ENCODE measurements at regions not wholly inside any gene's neighbourhood (a gene's known extent, or its start where the extent isn't known, plus 50 kb on each side); places are given as distances from the start of the nearest gene placed in this dataset.

DNA sequence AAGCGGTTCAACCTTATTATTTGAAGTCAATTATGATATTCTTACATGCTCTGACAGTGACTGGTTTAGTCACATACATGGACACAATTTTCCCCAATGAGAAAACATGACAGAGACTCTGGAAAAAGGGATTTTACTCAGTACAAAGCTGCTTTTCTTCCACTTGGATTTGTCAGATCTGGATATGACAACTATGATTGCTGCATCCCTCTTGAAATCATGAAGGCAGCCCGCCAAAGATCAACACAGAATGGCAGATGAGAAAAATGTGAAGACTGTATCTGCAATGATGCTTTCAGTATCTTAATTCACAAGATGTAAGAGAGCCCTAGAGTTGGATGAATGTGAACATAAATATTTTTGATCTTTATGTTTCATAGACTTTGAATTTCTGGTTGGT, 439.6 kb downstream of the CDH8 start:
- DNase-seq (ENCODE audit: low spot score) = no peak

DNA sequence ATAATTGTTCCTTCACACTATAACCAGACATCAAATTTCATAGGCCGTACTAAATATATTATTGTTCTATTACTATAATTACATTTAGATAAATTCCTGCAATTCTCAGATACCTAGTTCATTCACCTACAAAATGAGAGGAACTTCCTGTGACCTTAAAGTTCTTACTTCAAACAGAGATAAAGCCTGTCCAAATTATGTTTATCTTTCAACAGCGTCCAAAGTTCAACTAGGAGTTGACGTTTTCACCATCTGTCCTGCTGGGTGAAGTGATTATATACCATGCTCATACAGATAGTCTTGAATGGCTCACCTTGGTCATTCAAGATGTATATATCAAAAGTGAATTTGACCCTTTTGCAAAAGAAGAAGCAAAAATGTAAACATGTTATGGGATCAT, 440.6 kb downstream of the CDH8 start:
- no peak for DNase-seq (ENCODE audit: low spot score)

GRCh38 chr16:61590577-61590976, 445.7 kb downstream of the CDH8 start:
- no peak for DNase-seq (ENCODE audit: low spot score)

- no peak for DNase-seq (ENCODE audit: low spot score)
Observed at GRCh38 chr16:61587526-61587925, 448.7 kb downstream of the CDH8 start.

DNA sequence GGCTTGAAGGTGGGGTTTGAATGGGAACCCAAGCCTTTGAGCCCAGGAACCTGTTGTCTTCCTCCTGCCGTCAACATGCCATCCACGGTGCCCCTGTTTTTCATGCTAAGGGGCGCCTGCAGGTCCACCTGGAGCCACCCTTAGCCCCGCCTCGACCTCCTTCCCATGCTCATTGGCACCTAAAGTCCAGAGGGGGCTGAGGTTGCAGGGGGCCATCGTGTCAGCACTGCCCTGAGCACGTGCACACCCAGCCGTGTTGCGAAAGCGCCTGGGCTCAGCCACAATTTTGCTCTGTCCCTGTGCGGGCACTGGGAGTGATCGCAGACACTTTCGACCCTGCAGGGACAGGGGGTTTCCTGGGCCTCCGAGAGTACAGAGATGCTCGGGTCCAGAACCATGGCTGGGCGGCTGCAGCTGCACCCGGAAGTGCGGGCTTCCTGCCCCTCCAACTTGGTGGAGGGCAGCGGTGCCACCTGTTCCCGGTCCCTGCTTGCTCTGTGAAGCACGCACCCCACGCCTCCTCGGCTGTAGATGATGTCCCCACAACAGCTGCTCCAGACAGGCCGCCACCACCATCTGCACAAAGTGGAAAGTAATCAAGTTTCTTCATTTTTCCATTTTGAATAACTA, 454.7 kb downstream of the CDH8 start:
- DNase-seq (ENCODE audit: low spot score) = no peak

GRCh38 chr16:61580579-61580978, 455.7 kb downstream of the CDH8 start:
- no peak for DNase-seq (ENCODE audit: low spot score)

DNA sequence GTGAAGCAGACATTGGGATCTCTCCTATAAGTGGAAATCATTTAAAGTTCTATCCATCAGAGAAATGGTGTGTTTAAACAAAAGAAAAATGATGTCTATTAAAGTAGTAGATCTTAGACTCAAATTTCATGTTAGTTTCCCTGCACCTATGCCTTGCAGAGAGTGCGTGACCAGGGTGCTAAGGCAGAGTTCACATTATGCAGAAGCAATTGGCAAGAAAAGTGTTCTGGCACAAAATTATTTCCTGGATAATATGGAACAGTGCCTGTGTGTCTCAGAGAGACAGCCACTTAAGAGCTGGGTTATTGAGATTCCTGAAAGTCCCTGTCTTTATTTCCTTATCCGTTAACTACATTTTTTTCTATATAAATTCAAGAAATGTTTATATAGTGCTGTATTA, 457.0 kb downstream of the CDH8 start:
- no peak for DNase-seq (ENCODE audit: low spot score)

- DNase-seq (ENCODE audit: low spot score) = no peak
Observed at GRCh38 chr16:61576476-61576875, 459.8 kb downstream of the CDH8 start.

DNA sequence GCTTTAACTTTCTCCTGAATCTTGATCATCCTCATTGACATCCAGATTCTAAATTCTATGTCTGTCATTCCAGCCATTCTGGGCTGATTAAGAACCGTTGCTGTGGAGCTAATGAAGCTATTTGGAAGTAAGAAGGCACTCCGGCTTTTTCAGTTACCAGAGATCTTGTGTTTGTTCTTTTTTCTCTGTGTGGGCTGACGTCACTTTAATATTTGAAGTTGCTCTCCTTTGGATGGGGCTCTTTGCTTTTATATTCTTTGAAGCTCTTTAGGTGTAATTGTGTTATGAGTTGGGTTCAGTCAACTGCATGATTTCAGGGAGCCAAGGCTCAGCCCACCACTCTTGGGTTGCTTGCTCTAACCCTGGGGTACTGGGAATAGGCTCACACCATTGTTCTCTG, 460.6 kb downstream of the CDH8 start:
- DNase-seq (ENCODE audit: low spot score) = no peak

GRCh38 chr16:61569028-61569427, 467.2 kb downstream of the CDH8 start:
- DNase-seq (ENCODE audit: low spot score) = no peak

DNA sequence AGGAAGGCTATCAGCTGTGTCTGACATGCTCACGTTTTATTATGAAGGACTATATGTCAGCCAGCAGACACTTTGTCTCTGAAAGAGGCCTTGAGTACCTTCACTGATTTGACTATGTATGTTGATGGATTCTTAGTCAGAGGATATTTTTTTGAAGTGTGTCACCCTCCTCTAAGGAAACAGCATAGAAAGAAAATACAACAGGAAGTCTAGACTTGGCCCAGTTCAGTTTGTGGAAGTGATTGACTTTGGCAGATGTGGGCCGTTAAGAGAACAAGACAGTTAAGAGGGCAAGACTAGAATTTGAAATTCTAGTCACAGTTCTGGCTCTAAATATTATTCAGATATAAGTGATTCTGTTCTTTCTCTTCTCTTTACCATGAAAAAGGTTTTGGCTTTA, 471.5 kb downstream of the CDH8 start:
- DNase-seq (ENCODE audit: low spot score) = no peak

DNA sequence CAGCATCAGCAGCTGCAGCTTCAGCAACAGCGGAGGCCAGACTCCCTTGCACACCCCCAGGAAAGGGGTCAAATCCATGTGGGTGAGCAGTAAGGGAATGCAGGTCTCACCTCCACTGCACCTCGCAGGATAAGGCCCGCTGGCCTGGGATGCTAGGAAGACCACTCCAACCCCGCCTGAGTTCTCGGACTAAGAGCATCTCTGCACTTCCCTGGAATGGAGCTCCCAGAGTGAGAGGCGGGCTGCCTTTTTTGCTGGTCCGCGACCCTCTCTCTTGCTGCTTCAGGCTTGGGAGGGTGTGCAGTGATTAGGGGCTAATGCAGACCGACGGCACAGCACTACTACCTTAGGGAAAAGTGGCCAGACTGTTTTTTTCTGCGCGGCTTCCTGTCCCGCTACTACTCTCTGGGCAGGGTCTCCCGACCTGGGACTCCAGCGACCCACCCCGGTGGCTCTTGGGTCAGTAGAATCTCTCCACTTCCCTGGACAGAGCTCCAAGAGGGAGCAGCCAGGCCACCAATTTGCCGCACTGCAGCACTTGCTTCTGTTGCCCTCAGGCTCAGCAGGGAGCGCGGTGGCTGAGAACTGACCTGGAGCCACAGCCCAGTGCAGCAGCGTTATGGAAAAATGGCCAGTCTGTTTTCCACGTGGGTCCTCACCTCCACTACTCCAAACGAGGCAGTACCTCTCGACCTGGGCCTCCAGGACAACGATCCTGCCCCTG, 480.4 kb downstream of the CDH8 start:
- no peak for DNase-seq (ENCODE audit: low spot score)

DNA sequence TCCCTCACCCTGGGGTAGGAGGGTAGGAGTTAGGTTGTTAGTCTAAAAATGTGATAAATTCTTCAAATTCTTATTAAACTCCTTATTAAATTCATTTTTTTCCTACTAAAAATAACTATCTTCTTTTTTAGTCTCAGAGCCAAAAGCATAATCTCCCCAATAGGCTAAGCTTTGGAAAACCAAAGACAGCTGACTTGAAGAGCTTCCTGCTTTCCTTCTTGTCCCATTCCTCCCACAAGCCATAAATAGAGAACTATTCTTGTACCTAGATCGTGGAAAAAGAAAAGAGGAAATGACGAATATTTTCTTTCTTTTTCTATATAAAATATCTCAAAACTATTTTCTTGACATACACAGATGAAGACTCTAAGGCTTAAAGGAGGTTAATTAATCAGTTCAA, 486.9 kb downstream of the CDH8 start:
- DNase-seq (ENCODE audit: low spot score) = no peak

DNA sequence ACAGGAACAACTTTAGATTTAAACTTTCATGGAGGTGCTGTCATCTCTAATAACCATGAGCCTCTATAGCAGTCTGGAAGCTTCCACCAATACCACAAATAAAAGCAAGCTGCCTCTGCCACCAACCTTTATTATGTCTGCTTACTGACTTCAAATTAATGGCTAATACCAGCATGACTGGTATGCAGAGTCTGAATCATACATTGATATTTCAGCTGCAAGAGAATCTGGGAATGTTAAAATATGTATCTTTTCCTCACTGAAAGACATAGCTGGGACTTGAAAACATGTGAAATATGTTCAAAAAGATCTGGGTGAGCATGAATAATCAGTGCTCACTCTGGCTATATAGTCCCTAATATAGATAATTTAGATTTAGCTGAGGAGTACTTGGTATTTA, 488.6 kb downstream of the CDH8 start:
- DNase-seq (ENCODE audit: low spot score) = no peak

GRCh38 chr16:61544165-61544564, 492.1 kb downstream of the CDH8 start:
- no peak for DNase-seq (ENCODE audit: low spot score)

DNA sequence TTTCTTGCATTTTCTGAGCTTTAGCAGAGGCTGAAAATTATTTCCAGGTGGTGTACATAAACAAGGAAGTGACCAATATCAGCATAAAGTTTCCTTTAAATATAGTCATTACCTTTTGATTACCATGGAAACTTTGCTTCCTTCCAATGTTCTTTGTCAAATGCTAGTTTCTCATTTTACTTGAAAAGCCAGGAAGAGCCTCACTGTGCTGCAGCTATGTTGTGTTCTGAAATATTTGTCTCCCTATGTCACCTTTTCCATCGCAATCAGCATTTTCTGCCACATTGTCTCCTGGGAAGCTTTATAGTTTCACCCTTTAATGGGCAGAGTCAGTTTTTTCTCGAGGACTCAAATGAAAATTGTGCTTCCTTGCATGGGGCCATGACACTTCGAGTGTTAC, 496.0 kb downstream of the CDH8 start:
- no peak for DNase-seq (ENCODE audit: low spot score)

DNA sequence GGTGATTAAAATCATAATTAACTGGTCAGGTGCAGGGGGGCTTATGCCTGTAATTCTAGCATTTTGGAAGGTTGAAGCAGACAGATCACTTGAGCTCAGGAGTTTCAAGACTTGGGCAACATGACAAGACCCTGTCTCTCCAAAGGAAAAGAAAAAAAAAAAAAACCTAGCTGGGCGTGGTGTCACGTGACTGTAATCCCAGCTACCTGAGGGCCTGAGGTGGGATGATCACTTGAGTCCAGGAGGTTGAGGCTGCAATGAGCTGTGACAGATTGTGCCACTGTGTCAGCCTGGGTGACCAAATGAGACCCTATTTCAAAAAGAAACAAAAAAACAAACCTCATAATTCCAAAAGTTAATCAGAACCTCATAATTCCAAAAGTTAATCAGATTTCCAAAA, 505.5 kb downstream of the CDH8 start:
- DNase-seq (ENCODE audit: low spot score) = no peak

DNA sequence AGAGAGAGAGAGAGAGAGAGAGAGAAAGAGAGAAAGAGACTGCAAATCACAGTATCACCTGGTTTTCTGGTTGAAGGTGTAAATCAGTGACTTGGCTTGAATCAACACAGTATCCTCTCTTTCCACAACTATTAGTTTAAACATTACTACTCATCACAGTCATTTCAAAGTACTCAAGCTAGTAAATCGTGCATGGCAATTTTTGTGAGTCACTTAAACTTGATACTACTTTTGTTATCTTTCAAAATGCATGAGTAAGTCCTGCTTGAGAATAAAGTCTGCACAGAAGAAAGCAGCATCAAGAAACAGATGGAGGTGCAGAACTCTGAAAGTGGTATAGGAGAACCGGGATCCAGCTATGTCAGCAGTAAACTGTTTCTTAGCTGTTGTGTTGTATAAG, 535.4 kb downstream of the CDH8 start:
- DNase-seq (ENCODE audit: low spot score) = no peak

- no peak for DNase-seq (ENCODE audit: low spot score)
Observed at GRCh38 chr16:61480250-61480649, 556.0 kb downstream of the CDH8 start.

DNA sequence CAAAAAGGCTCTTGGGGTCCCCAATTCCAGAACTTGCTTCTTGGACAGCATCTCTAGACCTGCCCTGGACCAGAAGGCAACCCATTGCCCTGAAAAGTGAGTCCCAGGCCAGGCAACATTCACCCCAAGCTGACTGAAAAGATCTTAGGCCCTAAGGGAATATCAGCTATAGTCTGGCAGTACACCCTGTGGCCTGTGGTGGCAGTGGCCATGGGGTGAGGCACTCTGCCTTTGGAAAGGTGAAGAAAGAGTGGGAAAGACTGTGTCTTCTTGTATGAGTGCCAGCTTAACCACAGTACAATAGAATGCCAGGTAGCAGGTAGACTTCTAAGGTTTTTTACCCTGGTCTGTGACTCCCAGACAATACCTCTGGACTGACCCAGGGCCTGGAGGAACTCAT, 564.5 kb downstream of the CDH8 start:
- no peak for DNase-seq (ENCODE audit: low spot score)

- no peak for DNase-seq (ENCODE audit: low spot score)
Observed at GRCh38 chr16:61471023-61471422, 565.2 kb downstream of the CDH8 start.

- no peak for DNase-seq (ENCODE audit: low spot score)
Observed at GRCh38 chr16:61465285-61465684, 571.0 kb downstream of the CDH8 start.

- DNase-seq (ENCODE audit: low spot score) = no peak
Observed at GRCh38 chr16:61460020-61460419, 576.2 kb downstream of the CDH8 start.

- no peak for DNase-seq (ENCODE audit: low spot score)
Observed at GRCh38 chr16:61435346-61435745, 600.9 kb downstream of the CDH8 start.
